ENCODE measurements at regions not wholly inside any gene's neighbourhood (a gene's known extent, or its start where the extent isn't known, plus 50 kb on each side); places are given as distances from the start of the nearest gene placed in this dataset.

- TF ChIP-seq CTCF (IDR thresholded peaks at IDR 0.05): no peak
- no peak for TF ChIP-seq EP300 (IDR thresholded peaks at IDR 0.05)
- no peak for TF ChIP-seq POLR2A (IDR thresholded peaks at IDR 0.05)
- no peaks in the 10 kb centered on the region for H3K36me3 ChIP-seq
- WGBS, 2 donors: 70% methylated on average over 3 of the region's 4 CpGs; no CpG with 5 or more reads in 1 of the 2 donors
- H3K27me3 ChIP-seq: no peaks in the 10 kb centered on the region
- no peak overlapping the region for H3K27ac ChIP-seq
- H3K9me3 ChIP-seq: no peaks in the 10 kb centered on the region
- H3K4me3 ChIP-seq: no peak overlapping the region
- DNase-seq (ENCODE audit: low spot score in 2 of 2): no peak
- no peaks in the 10 kb centered on the region for H3K4me1 ChIP-seq
Measured at GRCh38 chrY:19892076-19892964, 147.8 kb upstream of the KDM5D start.

GRCh38 chrY:19882145-19882544, 137.6 kb upstream of the KDM5D start:
- Histone ChIP-seq H3K27me3 (no peaks in the 10 kb centered on the region), H3K4me3 (no peak overlapping the region), H3K9me3 (no peaks in the 10 kb centered on the region), H3K27ac (no peak overlapping the region), H3K36me3 (no peaks in the 10 kb centered on the region), H3K4me1 (no peaks in the 10 kb centered on the region)
- 52% methylated on average over 2 of the region's 2 CpGs; no CpG with 5 or more reads in 1 of the 2 donors for WGBS, 2 donors
- no peak for TF ChIP-seq CTCF (IDR thresholded peaks at IDR 0.05)
- no peak for TF ChIP-seq POLR2A (IDR thresholded peaks at IDR 0.05)
- TF ChIP-seq EP300 (IDR thresholded peaks at IDR 0.05): no peak
- no peak for DNase-seq (ENCODE audit: low spot score in 2 of 2)

- H3K27ac ChIP-seq: no peak overlapping the region
- no peak for DNase-seq (ENCODE audit: low spot score in 2 of 2)
- H3K4me1 ChIP-seq: no peaks in the 10 kb centered on the region
- no peaks in the 10 kb centered on the region for H3K36me3 ChIP-seq
- no peaks in the 10 kb centered on the region for H3K27me3 ChIP-seq
- H3K4me3 ChIP-seq: peak overlapping the region in 1 of 4 donors; percentile 5
- H3K9me3 ChIP-seq: no peaks in the 10 kb centered on the region
- TF ChIP-seq EP300 (IDR thresholded peaks at IDR 0.05) (no peak), POLR2A (IDR thresholded peaks at IDR 0.05) (no peak), CTCF (IDR thresholded peaks at IDR 0.05) (no peak)
- WGBS, 2 donors: 70% methylated on average over 13 of the region's 14 CpGs; no CpG with 5 or more reads in 1 of the 2 donors
Measured at GRCh38 chrY:19869715-19870114, 125.2 kb upstream of the KDM5D start.

- Histone ChIP-seq H3K27me3 (no peaks in the 10 kb centered on the region), H3K4me3 (peak overlapping the region in 1 of 4 donors; percentile 5), H3K36me3 (no peaks in the 10 kb centered on the region), H3K9me3 (no peaks in the 10 kb centered on the region), H3K4me1 (no peaks in the 10 kb centered on the region), H3K27ac (no peak overlapping the region)
- no peak for DNase-seq (ENCODE audit: low spot score in 2 of 2)
- no peak for TF ChIP-seq CTCF (IDR thresholded peaks at IDR 0.05)
- TF ChIP-seq POLR2A (IDR thresholded peaks at IDR 0.05): no peak
- TF ChIP-seq EP300 (IDR thresholded peaks at IDR 0.05): no peak
- 84% methylated on average over 12 of the region's 12 CpGs; no CpG with 5 or more reads in 1 of the 2 donors for WGBS, 2 donors
Measured at GRCh38 chrY:19869281-19869680, 124.8 kb upstream of the KDM5D start.

GRCh38 chrY:19868647-19869046, 124.1 kb upstream of the KDM5D start:
- 60% methylated on average over 2 of the region's 7 CpGs; no CpG with 5 or more reads in 1 of the 2 donors for WGBS, 2 donors
- no peak for DNase-seq (ENCODE audit: low spot score in 2 of 2)
- TF ChIP-seq POLR2A (IDR thresholded peaks at IDR 0.05): no peak
- no peak for TF ChIP-seq EP300 (IDR thresholded peaks at IDR 0.05)
- no peak for TF ChIP-seq CTCF (IDR thresholded peaks at IDR 0.05)
- Histone ChIP-seq H3K4me1 (no peaks in the 10 kb centered on the region), H3K27me3 (no peaks in the 10 kb centered on the region), H3K27ac (no peak overlapping the region), H3K36me3 (no peaks in the 10 kb centered on the region), H3K9me3 (no peaks in the 10 kb centered on the region), H3K4me3 (no peak overlapping the region)

Measured in tibial nerve (tissue), 4 donors.